Liver (tissue), 8 donors: ENCODE measurements at regions not wholly inside any gene's neighbourhood (a gene's known extent, or its start where the extent isn't known, plus 50 kb on each side); places are given as distances from the start of the nearest gene placed in this dataset.

Source experiments
- DNase-seq: peaks from one replicate; pipeline ENCODE4 v3.0.0-alpha.2; 2017; ENCODE audit warnings: low spot score
- H3K27ac ChIP-seq, 2 donors: one replicate each; pipeline ENCODE4 v1.7.0; 2013; ENCODE audit warnings: inconsistent platforms in 2 of 2, low read length in 2 of 2, control low read depth in 1 of 2, low read depth in 1 of 2, mild to moderate bottlenecking in 1 of 2
- H3K27me3 ChIP-seq, 4 donors: one replicate each; pipeline versions ENCODE4 v1.6.1 to v1.7.0; 2013; ENCODE audit warnings: low read length in 3 of 4, inconsistent platforms in 1 of 4, mild to moderate bottlenecking in 1 of 4, moderate library complexity in 1 of 4; ENCODE audit not compliant: control insufficient read depth in 4 of 4, insufficient read depth in 4 of 4
- H3K36me3 ChIP-seq, 4 donors: one replicate each; pipeline versions ENCODE4 v1.6.1 to v1.7.0; 2013; ENCODE audit warnings: low read length in 3 of 4, mild to moderate bottlenecking in 3 of 4, low read depth in 1 of 4, moderate library complexity in 1 of 4; ENCODE audit not compliant: control insufficient read depth in 4 of 4, insufficient read depth in 3 of 4
- H3K4me1 ChIP-seq, 4 donors: one replicate each; pipeline versions ENCODE4 v1.6.1 to v1.7.0; 2013; ENCODE audit warnings: low read length in 3 of 4, mild to moderate bottlenecking in 3 of 4, moderate library complexity in 1 of 4; ENCODE audit not compliant: control insufficient read depth in 4 of 4, insufficient read depth in 4 of 4
- H3K4me3 ChIP-seq, 3 donors: one replicate each; pipeline versions ENCODE4 v1.6.1 to v1.7.0; 2013; ENCODE audit warnings: low read length in 3 of 3, control low read depth in 1 of 3, low read depth in 1 of 3, mild to moderate bottlenecking in 1 of 3
- H3K9ac ChIP-seq, 2 donors: one replicate each; pipeline ENCODE4 v1.7.0; 2013; ENCODE audit warnings: low read length in 2 of 2, mild to moderate bottlenecking in 2 of 2, moderate library complexity in 2 of 2, control low read depth in 1 of 2, low read depth in 1 of 2
- H3K9me3 ChIP-seq, 4 donors: one replicate each; pipeline versions ENCODE4 v1.6.1 to v1.7.0; 2013; ENCODE audit warnings: low read length in 3 of 4; ENCODE audit not compliant: control insufficient read depth in 4 of 4
- EGR1 ChIP-seq, 2 donors: IDR thresholded peaks; 2 replicates each; pipeline ENCODE4 v1.6.1; 2016 to 2018; ENCODE audit warnings: antibody characterized with exemption in 2 of 2, low read depth in 2 of 2
- FOXA1 ChIP-seq: IDR thresholded peaks from 2 replicates; pipeline ENCODE4 v1.6.1; 2016; ENCODE audit warnings: antibody characterized with exemption
- FOXA2 ChIP-seq: IDR thresholded peaks from 2 replicates; pipeline ENCODE4 v1.6.1; 2016; ENCODE audit warnings: antibody characterized with exemption
- GABPA ChIP-seq, 2 donors: IDR thresholded peaks in 1 of 2; conservative IDR thresholded peaks in 1 of 2; 2 replicates each; pipeline ENCODE4 v1.6.1; 2016; ENCODE audit warnings: antibody characterized with exemption in 2 of 2, mild to moderate bottlenecking in 1 of 2, moderate library complexity in 1 of 2
- HNF4G ChIP-seq: IDR thresholded peaks from 2 replicates; pipeline ENCODE4 v1.6.1; 2016; ENCODE audit warnings: antibody characterized with exemption
- JUND ChIP-seq, 2 donors: IDR thresholded peaks; 2 replicates each; pipeline ENCODE4 v1.6.1; 2016; ENCODE audit warnings: antibody characterized with exemption in 2 of 2
- NR2F2 ChIP-seq: IDR thresholded peaks from 2 replicates; pipeline ENCODE4 v1.6.1; 2016; ENCODE audit warnings: antibody characterized with exemption
- RAD21 ChIP-seq, 2 donors: IDR thresholded peaks; 2 replicates each; pipeline ENCODE4 v1.6.1; 2016; ENCODE audit warnings: antibody characterized with exemption in 2 of 2, mild to moderate bottlenecking in 2 of 2
- RXRA ChIP-seq, 2 donors: IDR thresholded peaks; 2 replicates each; pipeline ENCODE4 v1.6.1; 2017 to 2018; ENCODE audit warnings: antibody characterized with exemption in 2 of 2, mild to moderate bottlenecking in 1 of 2
- SP1 ChIP-seq: IDR thresholded peaks from 2 replicates; pipeline ENCODE4 v1.6.1; 2018; ENCODE audit warnings: antibody characterized with exemption, mild to moderate bottlenecking
- TAF1 ChIP-seq: conservative IDR thresholded peaks from 2 replicates; pipeline ENCODE4 v1.6.1; 2016; ENCODE audit warnings: antibody characterized with exemption, mild to moderate bottlenecking
- YY1 ChIP-seq: IDR thresholded peaks from 2 replicates; pipeline ENCODE4 v1.6.1; 2016; ENCODE audit warnings: antibody characterized with exemption, mild to moderate bottlenecking
- WGBS: extraction: QIAGEN DNeasy Blood & Tissue Kit; methylation state at CpG from one replicate; pipeline ENCODE4 v1.1.7; 2013; 5-methylcytosine and 5-hydroxymethylcytosine counted together
- TF ChIP-seq, protein P1 (sequence below): IDR thresholded peaks from 2 replicates; pipeline ENCODE4 v1.6.1; 2016; ENCODE audit warnings: antibody characterized with exemption
- TF ChIP-seq, protein P2 (sequence below): IDR thresholded peaks from 2 replicates; pipeline ENCODE4 v1.6.1; 2016; ENCODE audit warnings: antibody characterized with exemption, mild to moderate bottlenecking
- TF ChIP-seq, protein P3 (sequence below): IDR thresholded peaks from 2 replicates; pipeline ENCODE4 v1.6.1; 2016; ENCODE audit warnings: antibody characterized with exemption
- TF ChIP-seq, protein P4 (sequence below): fragments of 150-350 bp; IDR thresholded peaks from 2 replicates; pipeline ENCODE4 v1.5.1; 2017; ENCODE audit warnings: improper control_type of control experiment, low read depth, low read length; ENCODE audit not compliant: missing input control
- TF ChIP-seq, protein P5 (sequence below): IDR thresholded peaks from 2 replicates; pipeline ENCODE4 v1.6.1; 2016; ENCODE audit warnings: antibody characterized with exemption
- donor health status: healthy.
- donor health status: healthy.
- donor health status: healthy.
- donor health status: healthy.
- donor health status: healthy.

GRCh38 chr5:111829701-111830100 lies 72.7 kb upstream of the NREP start:
- no peak for DNase-seq
- Histone ChIP-seq H3K27me3 (no peaks in the 10 kb centered on the region), H3K9ac (no peak overlapping the region), H3K36me3 (no peaks in the 10 kb centered on the region), H3K4me1 (no peaks in the 10 kb centered on the region), H3K27ac (no peak overlapping the region), H3K9me3 (no peaks in the 10 kb centered on the region), H3K4me3 (no peak overlapping the region)
- TF ChIP-seq, protein P1, sequence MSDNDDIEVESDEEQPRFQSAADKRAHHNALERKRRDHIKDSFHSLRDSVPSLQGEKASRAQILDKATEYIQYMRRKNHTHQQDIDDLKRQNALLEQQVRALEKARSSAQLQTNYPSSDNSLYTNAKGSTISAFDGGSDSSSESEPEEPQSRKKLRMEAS: no peak
- TF ChIP-seq GABPA (IDR thresholded peaks at IDR 0.05 in 1 of 2, conservative IDR thresholded peaks at IDR 0.05 in 1 of 2): no peak
- TF ChIP-seq RXRA (IDR thresholded peaks at IDR 0.05): no peak
- TF ChIP-seq SP1: no peak
- TF ChIP-seq, protein P2, sequence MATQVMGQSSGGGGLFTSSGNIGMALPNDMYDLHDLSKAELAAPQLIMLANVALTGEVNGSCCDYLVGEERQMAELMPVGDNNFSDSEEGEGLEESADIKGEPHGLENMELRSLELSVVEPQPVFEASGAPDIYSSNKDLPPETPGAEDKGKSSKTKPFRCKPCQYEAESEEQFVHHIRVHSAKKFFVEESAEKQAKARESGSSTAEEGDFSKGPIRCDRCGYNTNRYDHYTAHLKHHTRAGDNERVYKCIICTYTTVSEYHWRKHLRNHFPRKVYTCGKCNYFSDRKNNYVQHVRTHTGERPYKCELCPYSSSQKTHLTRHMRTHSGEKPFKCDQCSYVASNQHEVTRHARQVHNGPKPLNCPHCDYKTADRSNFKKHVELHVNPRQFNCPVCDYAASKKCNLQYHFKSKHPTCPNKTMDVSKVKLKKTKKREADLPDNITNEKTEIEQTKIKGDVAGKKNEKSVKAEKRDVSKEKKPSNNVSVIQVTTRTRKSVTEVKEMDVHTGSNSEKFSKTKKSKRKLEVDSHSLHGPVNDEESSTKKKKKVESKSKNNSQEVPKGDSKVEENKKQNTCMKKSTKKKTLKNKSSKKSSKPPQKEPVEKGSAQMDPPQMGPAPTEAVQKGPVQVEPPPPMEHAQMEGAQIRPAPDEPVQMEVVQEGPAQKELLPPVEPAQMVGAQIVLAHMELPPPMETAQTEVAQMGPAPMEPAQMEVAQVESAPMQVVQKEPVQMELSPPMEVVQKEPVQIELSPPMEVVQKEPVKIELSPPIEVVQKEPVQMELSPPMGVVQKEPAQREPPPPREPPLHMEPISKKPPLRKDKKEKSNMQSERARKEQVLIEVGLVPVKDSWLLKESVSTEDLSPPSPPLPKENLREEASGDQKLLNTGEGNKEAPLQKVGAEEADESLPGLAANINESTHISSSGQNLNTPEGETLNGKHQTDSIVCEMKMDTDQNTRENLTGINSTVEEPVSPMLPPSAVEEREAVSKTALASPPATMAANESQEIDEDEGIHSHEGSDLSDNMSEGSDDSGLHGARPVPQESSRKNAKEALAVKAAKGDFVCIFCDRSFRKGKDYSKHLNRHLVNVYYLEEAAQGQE: no peak
- TF ChIP-seq FOXA2: no peak
- no peak for TF ChIP-seq RAD21 (IDR thresholded peaks at IDR 0.05)
- no peak for TF ChIP-seq JUND (IDR thresholded peaks at IDR 0.05)
- TF ChIP-seq, protein P3, sequence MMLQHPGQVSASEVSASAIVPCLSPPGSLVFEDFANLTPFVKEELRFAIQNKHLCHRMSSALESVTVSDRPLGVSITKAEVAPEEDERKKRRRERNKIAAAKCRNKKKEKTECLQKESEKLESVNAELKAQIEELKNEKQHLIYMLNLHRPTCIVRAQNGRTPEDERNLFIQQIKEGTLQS: no peak
- no peak for TF ChIP-seq YY1
- TF ChIP-seq, protein P4, sequence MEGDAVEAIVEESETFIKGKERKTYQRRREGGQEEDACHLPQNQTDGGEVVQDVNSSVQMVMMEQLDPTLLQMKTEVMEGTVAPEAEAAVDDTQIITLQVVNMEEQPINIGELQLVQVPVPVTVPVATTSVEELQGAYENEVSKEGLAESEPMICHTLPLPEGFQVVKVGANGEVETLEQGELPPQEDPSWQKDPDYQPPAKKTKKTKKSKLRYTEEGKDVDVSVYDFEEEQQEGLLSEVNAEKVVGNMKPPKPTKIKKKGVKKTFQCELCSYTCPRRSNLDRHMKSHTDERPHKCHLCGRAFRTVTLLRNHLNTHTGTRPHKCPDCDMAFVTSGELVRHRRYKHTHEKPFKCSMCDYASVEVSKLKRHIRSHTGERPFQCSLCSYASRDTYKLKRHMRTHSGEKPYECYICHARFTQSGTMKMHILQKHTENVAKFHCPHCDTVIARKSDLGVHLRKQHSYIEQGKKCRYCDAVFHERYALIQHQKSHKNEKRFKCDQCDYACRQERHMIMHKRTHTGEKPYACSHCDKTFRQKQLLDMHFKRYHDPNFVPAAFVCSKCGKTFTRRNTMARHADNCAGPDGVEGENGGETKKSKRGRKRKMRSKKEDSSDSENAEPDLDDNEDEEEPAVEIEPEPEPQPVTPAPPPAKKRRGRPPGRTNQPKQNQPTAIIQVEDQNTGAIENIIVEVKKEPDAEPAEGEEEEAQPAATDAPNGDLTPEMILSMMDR: no peak
- WGBS: 97% methylated on average over 1 of the region's 1 CpG

DNA sequence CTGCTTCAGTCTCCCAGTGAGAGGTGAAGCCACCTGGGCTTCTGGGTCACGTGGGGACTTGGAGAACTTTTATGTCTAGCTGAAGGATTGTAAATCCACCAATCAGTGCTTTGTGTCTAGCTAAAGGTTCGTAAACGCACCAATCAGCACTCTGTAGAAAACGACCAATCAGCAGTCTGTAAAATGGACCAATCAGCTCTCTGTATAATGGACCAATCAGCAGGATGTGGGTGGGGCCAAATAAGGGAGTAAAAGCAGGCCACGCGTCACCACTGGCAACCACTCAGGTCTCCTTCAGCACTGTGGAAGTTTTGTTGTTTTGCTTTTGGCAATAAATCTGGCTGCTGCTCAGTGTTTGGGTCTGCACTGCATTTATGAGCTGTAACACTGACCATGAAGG lies 69.1 kb upstream of the NREP start:
- Histone ChIP-seq H3K9me3 (no peaks in the 10 kb centered on the region), H3K36me3 (no peaks in the 10 kb centered on the region), H3K9ac (no peak overlapping the region), H3K27me3 (no peaks in the 10 kb centered on the region), H3K27ac (no peak overlapping the region), H3K4me3 (no peak overlapping the region), H3K4me1 (no peaks in the 10 kb centered on the region)
- no peak for DNase-seq
- no peak for TF ChIP-seq EGR1 (IDR thresholded peaks at IDR 0.05; ENCODE audit: low read depth in 2 of 2)
- TF ChIP-seq, protein P5, sequence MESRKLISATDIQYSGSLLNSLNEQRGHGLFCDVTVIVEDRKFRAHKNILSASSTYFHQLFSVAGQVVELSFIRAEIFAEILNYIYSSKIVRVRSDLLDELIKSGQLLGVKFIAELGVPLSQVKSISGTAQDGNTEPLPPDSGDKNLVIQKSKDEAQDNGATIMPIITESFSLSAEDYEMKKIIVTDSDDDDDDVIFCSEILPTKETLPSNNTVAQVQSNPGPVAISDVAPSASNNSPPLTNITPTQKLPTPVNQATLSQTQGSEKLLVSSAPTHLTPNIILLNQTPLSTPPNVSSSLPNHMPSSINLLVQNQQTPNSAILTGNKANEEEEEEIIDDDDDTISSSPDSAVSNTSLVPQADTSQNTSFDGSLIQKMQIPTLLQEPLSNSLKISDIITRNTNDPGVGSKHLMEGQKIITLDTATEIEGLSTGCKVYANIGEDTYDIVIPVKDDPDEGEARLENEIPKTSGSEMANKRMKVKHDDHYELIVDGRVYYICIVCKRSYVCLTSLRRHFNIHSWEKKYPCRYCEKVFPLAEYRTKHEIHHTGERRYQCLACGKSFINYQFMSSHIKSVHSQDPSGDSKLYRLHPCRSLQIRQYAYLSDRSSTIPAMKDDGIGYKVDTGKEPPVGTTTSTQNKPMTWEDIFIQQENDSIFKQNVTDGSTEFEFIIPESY: no peak
- TF ChIP-seq RXRA (IDR thresholded peaks at IDR 0.05): no peak
- TF ChIP-seq TAF1: no peak
- no peak for TF ChIP-seq GABPA (IDR thresholded peaks at IDR 0.05 in 1 of 2, conservative IDR thresholded peaks at IDR 0.05 in 1 of 2)
- no peak for TF ChIP-seq FOXA2
- TF ChIP-seq, protein P4: no peak
- TF ChIP-seq FOXA1: no peak
- TF ChIP-seq HNF4G: no peak
- TF ChIP-seq YY1: no peak
- TF ChIP-seq, protein P1: no peak
- TF ChIP-seq, protein P3: no peak
- TF ChIP-seq NR2F2: no peak
- TF ChIP-seq, protein P2: no peak
- 94% methylated on average over 6 of the region's 6 CpGs for WGBS
